Progenitor cell of endocrine pancreas (in vitro differentiated cells): ENCODE measurements at regions not wholly inside any gene's neighbourhood (a gene's known extent, or its start where the extent isn't known, plus 50 kb on each side); places are given as distances from the start of the nearest gene placed in this dataset.

Source experiments
- DNase-seq: peaks from one replicate; pipeline ENCODE4 v3.0.0; 2021; ENCODE audit warnings: low spot score; ENCODE audit not compliant: unreplicated experiment
- H3K27ac Mint-ChIP-seq: 2 replicates; pipeline ENCODE4 v1.8.0; 2021; ENCODE audit warnings: mild to moderate bottlenecking, moderate library complexity, mixed read lengths
- H3K27me3 Mint-ChIP-seq: 2 replicates; pipeline ENCODE4 v1.8.0; 2021; ENCODE audit warnings: mixed read lengths
- H3K36me3 Mint-ChIP-seq: 2 replicates; pipeline ENCODE4 v1.8.0; 2022; ENCODE audit warnings: mixed read lengths; ENCODE audit not compliant: insufficient read depth
- H3K4me1 Mint-ChIP-seq: 2 replicates; pipeline ENCODE4 v1.8.0; 2021; ENCODE audit warnings: low read depth, mixed read lengths
- H3K4me3 Mint-ChIP-seq: 2 replicates; pipeline ENCODE4 v1.8.0; 2021; ENCODE audit warnings: low read depth, mild to moderate bottlenecking, moderate library complexity, mixed read lengths
- H3K9me3 Mint-ChIP-seq: 2 replicates; pipeline ENCODE4 v1.8.0; 2021; ENCODE audit warnings: low read depth, mixed read lengths
- CTCF ChIP-seq: fragments of 200-600 bp; sonication (generic); IDR thresholded peaks from one replicate; pipeline ENCODE4 v1.5.0; 2021; ENCODE audit warnings: antibody characterized with exemption, mild to moderate bottlenecking; ENCODE audit not compliant: unreplicated experiment

DNA sequence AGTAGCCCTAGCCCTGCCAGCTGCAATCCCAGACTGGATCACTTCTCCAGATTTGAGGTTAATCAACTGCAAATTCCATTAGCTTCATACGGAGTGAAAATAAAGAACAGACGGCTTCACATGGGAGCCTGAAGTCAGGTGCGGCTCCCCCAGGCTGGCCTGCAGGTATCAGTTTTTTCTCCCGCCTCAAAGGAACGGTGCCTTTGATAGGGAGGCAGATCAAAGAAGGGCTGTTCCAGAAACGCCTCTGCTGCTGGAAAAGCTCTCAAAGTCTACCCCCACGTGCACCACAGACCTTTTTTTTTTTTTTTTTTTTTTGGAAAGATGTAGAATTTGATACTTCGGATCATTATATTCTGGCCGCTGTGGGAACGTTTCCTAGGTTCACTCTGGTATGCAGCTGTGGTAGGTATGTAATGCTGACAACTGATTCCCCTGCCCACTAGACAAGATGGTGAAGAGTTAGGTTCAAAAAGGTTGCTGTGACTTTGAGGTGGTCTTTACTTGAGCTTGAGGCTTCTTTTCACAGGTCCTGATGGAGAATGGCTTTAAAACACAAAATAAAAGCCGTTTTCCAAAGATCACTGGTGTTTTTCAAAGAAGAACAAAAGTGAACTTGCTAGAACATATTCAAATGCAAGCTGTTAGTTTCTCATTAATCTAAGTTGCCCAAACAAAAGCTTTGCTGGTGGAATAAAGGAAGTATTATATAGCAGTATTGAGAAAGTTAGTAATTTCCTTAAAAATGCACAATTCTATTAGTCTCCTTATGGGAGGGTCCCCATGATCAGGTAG is 189.0 kb upstream of the NFIA start:
- DNase-seq: no peak
- H3K4me3 Mint-ChIP-seq: no peak overlapping the region
- H3K27ac Mint-ChIP-seq: no peak overlapping the region
- peaks cover 24% of the 10 kb centered on the region for H3K4me1 Mint-ChIP-seq
- H3K27me3 Mint-ChIP-seq: peaks cover 23% of the 10 kb centered on the region
- no peaks in the 10 kb centered on the region for H3K36me3 Mint-ChIP-seq
- no peaks in the 10 kb centered on the region for H3K9me3 Mint-ChIP-seq
- TF ChIP-seq CTCF: no peak

DNA sequence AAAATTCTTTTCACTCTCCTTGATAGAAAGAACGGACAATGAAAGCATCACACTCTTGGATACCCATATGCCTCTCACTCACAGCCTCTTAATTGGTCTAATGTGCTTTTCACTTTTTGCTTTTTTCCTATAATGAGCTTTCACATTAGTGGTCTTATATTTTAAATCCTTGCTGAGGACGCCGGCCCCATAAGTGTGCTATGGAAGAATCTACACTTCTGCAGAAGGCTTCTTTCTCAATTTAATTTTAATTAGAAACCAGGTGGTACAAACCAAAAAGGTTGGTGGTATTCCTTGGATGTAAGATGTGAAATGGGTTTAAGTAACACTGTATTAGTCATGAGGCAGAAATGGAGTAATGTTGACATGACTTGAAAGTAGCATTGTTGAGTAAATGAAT is 190.6 kb upstream of the NFIA start:
- Mint-ChIP-seq H3K27me3 (peaks cover 26% of the 10 kb centered on the region), H3K4me3 (no peak overlapping the region), H3K9me3 (no peaks in the 10 kb centered on the region), H3K27ac (no peak overlapping the region), H3K4me1 (peaks cover 27% of the 10 kb centered on the region), H3K36me3 (no peaks in the 10 kb centered on the region)
- no peak for TF ChIP-seq CTCF
- DNase-seq: no peak

DNA sequence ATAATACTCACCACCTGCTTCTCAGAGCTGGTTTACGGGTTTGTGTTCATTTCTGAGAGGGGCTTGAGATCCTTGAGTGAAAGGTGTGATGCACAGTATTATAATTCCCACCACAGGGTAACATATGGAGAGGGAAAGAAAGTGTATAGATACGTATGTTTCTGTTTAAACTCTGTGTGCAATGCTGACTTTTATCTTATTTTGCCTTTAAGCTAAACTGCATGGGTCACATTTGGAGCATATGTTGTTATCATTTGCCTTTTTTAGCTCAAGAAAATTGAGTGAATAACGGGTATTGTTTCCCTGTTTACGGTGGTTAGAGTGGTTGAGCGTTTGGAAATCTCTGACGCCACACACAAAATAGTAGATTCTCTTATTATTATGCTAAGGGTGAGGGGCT is 191.1 kb upstream of the NFIA start:
- DNase-seq: no peak
- H3K4me1 Mint-ChIP-seq: peaks cover 31% of the 10 kb centered on the region
- H3K9me3 Mint-ChIP-seq: no peaks in the 10 kb centered on the region
- no peaks in the 10 kb centered on the region for H3K36me3 Mint-ChIP-seq
- no peak for TF ChIP-seq CTCF
- H3K27me3 Mint-ChIP-seq: peaks cover 31% of the 10 kb centered on the region
- no peak overlapping the region for H3K27ac Mint-ChIP-seq
- H3K4me3 Mint-ChIP-seq: no peak overlapping the region

DNA sequence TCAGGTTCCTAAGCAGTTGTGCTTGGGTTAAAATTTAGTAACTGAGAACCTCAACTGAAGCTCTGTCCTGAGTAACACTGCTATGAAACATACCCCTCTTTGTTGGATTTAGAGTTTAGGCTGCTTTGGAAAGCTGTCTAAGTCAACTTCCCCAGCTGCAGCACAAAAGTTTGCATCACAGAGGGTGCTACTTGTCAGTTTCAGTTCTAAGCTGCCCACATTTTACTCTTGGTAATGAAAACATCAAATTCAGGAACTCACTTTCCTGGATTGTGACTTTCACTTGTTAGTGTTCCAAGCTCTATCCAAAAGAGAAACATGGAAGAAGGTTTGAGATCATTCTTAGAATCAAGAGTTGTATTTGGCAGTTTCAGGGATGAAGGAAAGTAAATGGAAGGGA is 191.7 kb upstream of the NFIA start:
- peaks cover 35% of the 10 kb centered on the region for H3K4me1 Mint-ChIP-seq
- DNase-seq: no peak
- TF ChIP-seq CTCF: no peak
- H3K9me3 Mint-ChIP-seq: no peaks in the 10 kb centered on the region
- H3K4me3 Mint-ChIP-seq: no peak overlapping the region
- peaks cover 34% of the 10 kb centered on the region for H3K27me3 Mint-ChIP-seq
- no peak overlapping the region for H3K27ac Mint-ChIP-seq
- no peaks in the 10 kb centered on the region for H3K36me3 Mint-ChIP-seq

DNA sequence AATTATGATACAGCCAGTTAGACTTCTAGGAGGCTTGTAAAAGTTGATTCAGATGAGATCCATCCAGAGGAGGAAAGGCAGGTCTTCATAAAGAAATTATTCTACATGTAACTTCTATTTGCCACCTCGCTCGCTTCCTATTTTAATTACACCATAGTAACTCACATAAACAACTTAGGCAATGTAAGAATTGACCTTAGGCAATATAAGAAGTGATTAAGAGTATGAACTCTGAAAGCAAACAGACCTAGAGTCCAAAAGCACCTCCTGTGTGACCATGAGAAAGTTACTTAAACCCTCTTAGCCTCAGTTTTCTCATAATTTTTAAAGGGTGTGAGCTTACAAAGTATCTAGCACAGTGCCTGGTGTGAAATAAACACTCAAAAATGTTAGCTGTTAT is 192.7 kb upstream of the NFIA start:
- H3K27ac Mint-ChIP-seq: no peak overlapping the region
- peaks cover 31% of the 10 kb centered on the region for H3K4me1 Mint-ChIP-seq
- no peak for TF ChIP-seq CTCF
- no peaks in the 10 kb centered on the region for H3K9me3 Mint-ChIP-seq
- no peaks in the 10 kb centered on the region for H3K36me3 Mint-ChIP-seq
- no peak overlapping the region for H3K4me3 Mint-ChIP-seq
- no peak for DNase-seq
- H3K27me3 Mint-ChIP-seq: peaks cover 34% of the 10 kb centered on the region
